BJ (cell line): ENCODE measurements at regions not wholly inside any gene's neighbourhood (a gene's known extent, or its start where the extent isn't known, plus 50 kb on each side); places are given as distances from the start of the nearest gene placed in this dataset.

Experiments used
- CTCF ChIA-PET: fragments of 350-600 bp; formaldehyde crosslinking; extraction: SDS; loops from one replicate; lab custom pipeline; 2021; ENCODE audit warnings: antibody characterized with exemption, inconsistent platforms; lab: Yijun Ruan, JAX
- POLR2A ChIA-PET: fragments of 300-600 bp; sonication (Branson Sonifier 250); formaldehyde crosslinking; extraction: SDS; loops from one replicate; lab custom pipeline; 2021; ENCODE audit warnings: antibody characterized with exemption; lab: Charles Lee
- DNase-seq: peaks from one replicate; pipeline ENCODE4 v3.0.0-alpha.2; 2011; ENCODE audit warnings: low read depth
- H3K27me3 ChIP-seq: 2 replicates; pipeline ENCODE4 v1.6.0; 2011; ENCODE audit warnings: low read length; ENCODE audit not compliant: control insufficient read depth, insufficient read depth
- H3K36me3 ChIP-seq: 2 replicates; pipeline ENCODE4 v1.5.1; 2011; ENCODE audit warnings: low read length; ENCODE audit not compliant: control insufficient read depth, insufficient read depth
- H3K4me3 ChIP-seq: 2 replicates; pipeline ENCODE4 v1.5.1; 2011; ENCODE audit warnings: low read depth, mild to moderate bottlenecking, control low read depth, low read length
- CTCF ChIP-seq: IDR thresholded peaks from 2 replicates; pipeline ENCODE4 v1.5.1; 2011; ENCODE audit warnings: low read depth, mild to moderate bottlenecking, control low read depth, inconsistent platforms, low read length, moderate library complexity; ENCODE audit not compliant: insufficient read depth

- no peak for DNase-seq
- TF ChIP-seq CTCF, result no peak
- H3K4me3 ChIP-seq, result no peak overlapping the region
- no peaks in the 10 kb centered on the region for H3K36me3 ChIP-seq
- POLR2A ChIA-PET, result no interaction called here
- CTCF ChIA-PET, result no interaction called here
- H3K27me3 ChIP-seq, result no peaks in the 10 kb centered on the region
Measured at GRCh38 chr3:181782306-181782954, 70.7 kb downstream of the SOX2 start.

GRCh38 chr3:181790561-181790960 lies 78.8 kb downstream of the SOX2 start:
- no peak overlapping the region for H3K4me3 ChIP-seq
- no peaks in the 10 kb centered on the region for H3K27me3 ChIP-seq
- ChIA-PET CTCF (interaction anchor here (1.1 kb wide), 1 partner anchor 27 kb away, joined by 3 read pairs; no protein-coding TSS in a partner anchor), POLR2A (no interaction called here)
- no peak for TF ChIP-seq CTCF
- no peaks in the 10 kb centered on the region for H3K36me3 ChIP-seq
- DNase-seq, result no peak

- ChIA-PET CTCF (interaction anchor here (0.6 kb wide), 1 partner anchor 236 kb away, joined by 3 read pairs; no protein-coding TSS in a partner anchor), POLR2A (no interaction called here)
- Histone ChIP-seq H3K27me3 (no peaks in the 10 kb centered on the region), H3K4me3 (no peak overlapping the region), H3K36me3 (no peaks in the 10 kb centered on the region)
- TF ChIP-seq CTCF, result no peak
- DNase-seq, result no peak
Measured at GRCh38 chr3:181791056-181791955, 79.6 kb downstream of the SOX2 start.

- TF ChIP-seq CTCF, result no peak
- DNase-seq, result no peak
- Histone ChIP-seq H3K27me3 (no peaks in the 10 kb centered on the region), H3K36me3 (no peaks in the 10 kb centered on the region), H3K4me3 (no peak overlapping the region)
- CTCF ChIA-PET, result no interaction called here
- POLR2A ChIA-PET, result no interaction called here
Measured at GRCh38 chr3:181793006-181793405, 81.3 kb downstream of the SOX2 start.

- ChIA-PET POLR2A (no interaction called here), CTCF (no interaction called here)
- Histone ChIP-seq H3K4me3 (no peak overlapping the region), H3K27me3 (no peaks in the 10 kb centered on the region), H3K36me3 (no peaks in the 10 kb centered on the region)
- no peak for TF ChIP-seq CTCF
- DNase-seq, result no peak
Measured at GRCh38 chr3:181794011-181794790, 82.5 kb downstream of the SOX2 start.
